ENCODE measurements at regions not wholly inside any gene's neighbourhood (a gene's known extent, or its start where the extent isn't known, plus 50 kb on each side); places are given as distances from the start of the nearest gene placed in this dataset.

DNA sequence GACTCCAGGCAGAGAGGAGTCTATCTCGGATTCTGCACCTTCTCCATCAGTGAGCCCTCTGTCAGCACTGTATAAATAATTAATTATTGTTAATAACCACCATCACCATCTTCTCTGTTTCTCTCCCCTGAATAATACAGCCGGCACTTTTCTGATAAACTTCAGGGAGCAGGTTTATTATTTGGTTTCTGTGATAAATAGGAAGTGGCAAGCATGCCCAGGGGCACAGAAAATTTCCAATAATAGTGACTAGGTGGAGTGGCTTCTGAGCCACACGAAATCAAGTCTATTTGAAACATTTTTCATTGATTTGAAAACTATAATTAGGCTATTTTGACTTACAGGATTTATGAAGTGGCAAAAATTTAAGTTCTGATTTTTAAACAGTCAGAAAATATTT, 186.8 kb upstream of the TMEM229A start:
- TF ChIP-seq GABPA (IDR thresholded peaks at IDR 0.05; ENCODE audit: low read depth), result no peak
- TF ChIP-seq, protein P1, sequence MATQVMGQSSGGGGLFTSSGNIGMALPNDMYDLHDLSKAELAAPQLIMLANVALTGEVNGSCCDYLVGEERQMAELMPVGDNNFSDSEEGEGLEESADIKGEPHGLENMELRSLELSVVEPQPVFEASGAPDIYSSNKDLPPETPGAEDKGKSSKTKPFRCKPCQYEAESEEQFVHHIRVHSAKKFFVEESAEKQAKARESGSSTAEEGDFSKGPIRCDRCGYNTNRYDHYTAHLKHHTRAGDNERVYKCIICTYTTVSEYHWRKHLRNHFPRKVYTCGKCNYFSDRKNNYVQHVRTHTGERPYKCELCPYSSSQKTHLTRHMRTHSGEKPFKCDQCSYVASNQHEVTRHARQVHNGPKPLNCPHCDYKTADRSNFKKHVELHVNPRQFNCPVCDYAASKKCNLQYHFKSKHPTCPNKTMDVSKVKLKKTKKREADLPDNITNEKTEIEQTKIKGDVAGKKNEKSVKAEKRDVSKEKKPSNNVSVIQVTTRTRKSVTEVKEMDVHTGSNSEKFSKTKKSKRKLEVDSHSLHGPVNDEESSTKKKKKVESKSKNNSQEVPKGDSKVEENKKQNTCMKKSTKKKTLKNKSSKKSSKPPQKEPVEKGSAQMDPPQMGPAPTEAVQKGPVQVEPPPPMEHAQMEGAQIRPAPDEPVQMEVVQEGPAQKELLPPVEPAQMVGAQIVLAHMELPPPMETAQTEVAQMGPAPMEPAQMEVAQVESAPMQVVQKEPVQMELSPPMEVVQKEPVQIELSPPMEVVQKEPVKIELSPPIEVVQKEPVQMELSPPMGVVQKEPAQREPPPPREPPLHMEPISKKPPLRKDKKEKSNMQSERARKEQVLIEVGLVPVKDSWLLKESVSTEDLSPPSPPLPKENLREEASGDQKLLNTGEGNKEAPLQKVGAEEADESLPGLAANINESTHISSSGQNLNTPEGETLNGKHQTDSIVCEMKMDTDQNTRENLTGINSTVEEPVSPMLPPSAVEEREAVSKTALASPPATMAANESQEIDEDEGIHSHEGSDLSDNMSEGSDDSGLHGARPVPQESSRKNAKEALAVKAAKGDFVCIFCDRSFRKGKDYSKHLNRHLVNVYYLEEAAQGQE (IDR thresholded peaks at IDR 0.05; ENCODE audit: insufficient replicate concordance, low read depth), result no peak
- TF ChIP-seq, protein P2, sequence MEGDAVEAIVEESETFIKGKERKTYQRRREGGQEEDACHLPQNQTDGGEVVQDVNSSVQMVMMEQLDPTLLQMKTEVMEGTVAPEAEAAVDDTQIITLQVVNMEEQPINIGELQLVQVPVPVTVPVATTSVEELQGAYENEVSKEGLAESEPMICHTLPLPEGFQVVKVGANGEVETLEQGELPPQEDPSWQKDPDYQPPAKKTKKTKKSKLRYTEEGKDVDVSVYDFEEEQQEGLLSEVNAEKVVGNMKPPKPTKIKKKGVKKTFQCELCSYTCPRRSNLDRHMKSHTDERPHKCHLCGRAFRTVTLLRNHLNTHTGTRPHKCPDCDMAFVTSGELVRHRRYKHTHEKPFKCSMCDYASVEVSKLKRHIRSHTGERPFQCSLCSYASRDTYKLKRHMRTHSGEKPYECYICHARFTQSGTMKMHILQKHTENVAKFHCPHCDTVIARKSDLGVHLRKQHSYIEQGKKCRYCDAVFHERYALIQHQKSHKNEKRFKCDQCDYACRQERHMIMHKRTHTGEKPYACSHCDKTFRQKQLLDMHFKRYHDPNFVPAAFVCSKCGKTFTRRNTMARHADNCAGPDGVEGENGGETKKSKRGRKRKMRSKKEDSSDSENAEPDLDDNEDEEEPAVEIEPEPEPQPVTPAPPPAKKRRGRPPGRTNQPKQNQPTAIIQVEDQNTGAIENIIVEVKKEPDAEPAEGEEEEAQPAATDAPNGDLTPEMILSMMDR (IDR thresholded peaks at IDR 0.05; ENCODE audit: insufficient read depth, low read length), result no peak

All from HL-60 (cell line).